ENCODE measurements at regions not wholly inside any gene's neighbourhood (a gene's known extent, or its start where the extent isn't known, plus 50 kb on each side); places are given as distances from the start of the nearest gene placed in this dataset.

- H3K4me1 ChIP-seq (ENCODE audit: insufficient read depth) = no peaks in the 10 kb centered on the region
- no peak overlapping the region for H3K4me3 ChIP-seq
- no peaks in the 10 kb centered on the region for H4K20me1 ChIP-seq (ENCODE audit: insufficient read depth)
- no peak for DNase-seq
- H3K27me3 ChIP-seq (replicated peaks; ENCODE audit: insufficient read depth) = no peaks in the 10 kb centered on the region
- no peaks in the 10 kb centered on the region for H3K79me2 ChIP-seq (ENCODE audit: insufficient read depth)
- 32% methylated on average over 8 of the region's 8 CpGs for WGBS, 2 experiments (ENCODE audit: low coverage in 1 of 2, low lambda C conversion rate in 2 of 2, missing lambda C conversion rate in 2 of 2)
- H2AFZ ChIP-seq = no peak overlapping the region
- H3K27ac ChIP-seq = no peak overlapping the region
- H3K9me2 ChIP-seq (ENCODE audit: insufficient read depth) = no peaks in the 10 kb centered on the region
- H3F3A ChIP-seq (ENCODE audit: insufficient read depth) = no peaks in the 10 kb centered on the region
- in situ Hi-C loops (cut with MboI) = no loop called here
- no peak overlapping the region for H3K4me2 ChIP-seq (ENCODE audit: unreplicated experiment)
- H3K9ac ChIP-seq = no peak overlapping the region
- H3K9me3 ChIP-seq (ENCODE audit: low read depth) = no peaks in the 10 kb centered on the region
- no peaks in the 10 kb centered on the region for H3K36me3 ChIP-seq (ENCODE audit: low read depth)
- TF ChIP-seq EZH2phosphoT487 (IDR thresholded peaks at IDR 0.05; ENCODE audit: insufficient read depth, low read depth) (no peak), EZH2 (IDR thresholded peaks at IDR 0.05; ENCODE audit: insufficient read depth, poor library complexity, severe bottlenecking) (no peak)
These were observed 771.1 kb downstream of the GATA3 start for GRCh38 chr10:8825611-8826010.

GRCh38 chr10:8829592-8829991, 775.1 kb downstream of the GATA3 start:
- H2AFZ ChIP-seq = no peak overlapping the region
- no peak overlapping the region for H3K9ac ChIP-seq
- H3K4me3 ChIP-seq = no peak overlapping the region
- no peak overlapping the region for H3K4me2 ChIP-seq (ENCODE audit: unreplicated experiment)
- TF ChIP-seq EZH2 (IDR thresholded peaks at IDR 0.05; ENCODE audit: insufficient read depth, poor library complexity, severe bottlenecking) = no peak
- no peak for TF ChIP-seq EZH2phosphoT487 (IDR thresholded peaks at IDR 0.05; ENCODE audit: insufficient read depth, low read depth)
- no peak overlapping the region for H3K27ac ChIP-seq
- no peaks in the 10 kb centered on the region for H3K36me3 ChIP-seq (ENCODE audit: low read depth)
- in situ Hi-C loops (cut with MboI) = no loop called here
- no peaks in the 10 kb centered on the region for H3K79me2 ChIP-seq (ENCODE audit: insufficient read depth)
- WGBS, 2 experiments (ENCODE audit: low coverage in 1 of 2, low lambda C conversion rate in 2 of 2, missing lambda C conversion rate in 2 of 2) = 0 to 3% methylated on average over 2 of the region's 2 CpGs
- DNase-seq = no peak
- H3K27me3 ChIP-seq (replicated peaks; ENCODE audit: insufficient read depth) = no peaks in the 10 kb centered on the region
- no peaks in the 10 kb centered on the region for H3K9me3 ChIP-seq (ENCODE audit: low read depth)
- H3K9me2 ChIP-seq (ENCODE audit: insufficient read depth) = no peaks in the 10 kb centered on the region
- no peaks in the 10 kb centered on the region for H4K20me1 ChIP-seq (ENCODE audit: insufficient read depth)
- H3F3A ChIP-seq (ENCODE audit: insufficient read depth) = no peaks in the 10 kb centered on the region
- H3K4me1 ChIP-seq (ENCODE audit: insufficient read depth) = no peaks in the 10 kb centered on the region

GRCh38 chr10:8830048-8830447, 775.6 kb downstream of the GATA3 start:
- H3K4me3 ChIP-seq = no peak overlapping the region

GRCh38 chr10:8830876-8831275, 776.4 kb downstream of the GATA3 start:
- Histone ChIP-seq H3K27me3 (replicated peaks; ENCODE audit: insufficient read depth) (no peaks in the 10 kb centered on the region), H3F3A (ENCODE audit: insufficient read depth) (no peaks in the 10 kb centered on the region), H3K4me3 (no peak overlapping the region), H3K36me3 (ENCODE audit: low read depth) (no peaks in the 10 kb centered on the region), H3K4me2 (ENCODE audit: unreplicated experiment) (no peak overlapping the region), H3K4me1 (ENCODE audit: insufficient read depth) (no peaks in the 10 kb centered on the region), H3K9me3 (ENCODE audit: low read depth) (no peaks in the 10 kb centered on the region), H3K9me2 (ENCODE audit: insufficient read depth) (no peaks in the 10 kb centered on the region), H4K20me1 (ENCODE audit: insufficient read depth) (no peaks in the 10 kb centered on the region), H3K79me2 (ENCODE audit: insufficient read depth) (no peaks in the 10 kb centered on the region), H3K27ac (no peak overlapping the region), H3K9ac (no peak overlapping the region), H2AFZ (no peak overlapping the region)
- TF ChIP-seq EZH2phosphoT487 (IDR thresholded peaks at IDR 0.05; ENCODE audit: insufficient read depth, low read depth) (no peak), EZH2 (IDR thresholded peaks at IDR 0.05; ENCODE audit: insufficient read depth, poor library complexity, severe bottlenecking) (no peak)
- in situ Hi-C loops (cut with MboI) = no loop called here
- WGBS, 2 experiments (ENCODE audit: low coverage in 1 of 2, low lambda C conversion rate in 2 of 2, missing lambda C conversion rate in 2 of 2) = 15 to 29% methylated on average over 1 of the region's 1 CpG
- no peak for DNase-seq

More at GRCh38 chr10:8830048-8830447, 775.6 kb downstream of the GATA3 start:
- TF ChIP-seq EZH2phosphoT487 (IDR thresholded peaks at IDR 0.05; ENCODE audit: insufficient read depth, low read depth) (no peak), EZH2 (IDR thresholded peaks at IDR 0.05; ENCODE audit: insufficient read depth, poor library complexity, severe bottlenecking) (no peak)
- no peak overlapping the region for H3K27ac ChIP-seq
- no peaks in the 10 kb centered on the region for H3K27me3 ChIP-seq (replicated peaks; ENCODE audit: insufficient read depth)
- H3F3A ChIP-seq (ENCODE audit: insufficient read depth) = no peaks in the 10 kb centered on the region
- no peaks in the 10 kb centered on the region for H3K36me3 ChIP-seq (ENCODE audit: low read depth)
- no peak overlapping the region for H3K4me2 ChIP-seq (ENCODE audit: unreplicated experiment)
- H3K9me2 ChIP-seq (ENCODE audit: insufficient read depth) = no peaks in the 10 kb centered on the region
- no peaks in the 10 kb centered on the region for H4K20me1 ChIP-seq (ENCODE audit: insufficient read depth)
- no peaks in the 10 kb centered on the region for H3K4me1 ChIP-seq (ENCODE audit: insufficient read depth)
- H3K9ac ChIP-seq = no peak overlapping the region
- no peak overlapping the region for H2AFZ ChIP-seq
- 30 to 34% methylated on average over 3 of the region's 3 CpGs for WGBS, 2 experiments (ENCODE audit: low coverage in 1 of 2, low lambda C conversion rate in 2 of 2, missing lambda C conversion rate in 2 of 2)
- H3K79me2 ChIP-seq (ENCODE audit: insufficient read depth) = no peaks in the 10 kb centered on the region
- in situ Hi-C loops (cut with MboI) = no loop called here
- DNase-seq = no peak
- no peaks in the 10 kb centered on the region for H3K9me3 ChIP-seq (ENCODE audit: low read depth)
